ENCODE measurements at regions not wholly inside any gene's neighbourhood (a gene's known extent, or its start where the extent isn't known, plus 50 kb on each side); places are given as distances from the start of the nearest gene placed in this dataset.
A peak's percentile ranks its signal among the peaks of the same experiment; 100 is the strongest.

- Histone ChIP-seq H2AFZ (ENCODE audit: low read depth, low read length) (no peak overlapping the region), H3K4me2 (ENCODE audit: low read length, poor library complexity, severe bottlenecking) (no peak overlapping the region), H3K14ac (ENCODE audit: low read length in 2 of 2) (no peak overlapping the region), H3K27ac (ENCODE audit: low read length, poor library complexity, severe bottlenecking) (no peak overlapping the region), H2BK5ac (ENCODE audit: low read depth, low read length, poor library complexity, severe bottlenecking) (no peak overlapping the region), H3K36me3 (ENCODE audit: control insufficient read depth in 1 of 2, insufficient read depth in 2 of 2, low read depth in 1 of 2, low read length in 2 of 2) (no peaks in the 10 kb centered on the region), H3K23ac (ENCODE audit: low read length in 2 of 2) (no peak overlapping the region), H4K8ac (ENCODE audit: low read length) (no peak overlapping the region), H2AK5ac (ENCODE audit: low read length, severe bottlenecking) (no peak overlapping the region), H3K9ac (ENCODE audit: low read length) (no peak overlapping the region), H3K4ac (ENCODE audit: low read depth in 1 of 2, low read length in 2 of 2) (no peak overlapping the region), H3K9me3 (ENCODE audit: control insufficient read depth, low read length) (peaks cover 3% of the 10 kb centered on the region), H3K79me1 (replicated peaks; ENCODE audit: low read length, poor library complexity, severe bottlenecking) (no peaks in the 10 kb centered on the region), H3K4me1 (ENCODE audit: control insufficient read depth, insufficient read depth, low read depth, low read length) (no peaks in the 10 kb centered on the region), H2BK12ac (ENCODE audit: low read length in 2 of 2) (no peak overlapping the region), H3K18ac (ENCODE audit: low read depth in 1 of 2, low read length in 2 of 2) (no peak overlapping the region), H3K4me3 (ENCODE audit: insufficient read depth in 1 of 2, low read depth in 1 of 2, low read length in 2 of 2) (no peak overlapping the region), H2BK120ac (ENCODE audit: low read depth, low read length) (no peak overlapping the region), H2BK15ac (ENCODE audit: low read depth, poor library complexity, severe bottlenecking) (no peak overlapping the region), H3K27me3 (ENCODE audit: control insufficient read depth in 1 of 2, insufficient read depth in 1 of 2, low read length in 2 of 2) (no peaks in the 10 kb centered on the region), H4K91ac (ENCODE audit: low read length) (no peak overlapping the region)
- DNase-seq = no peak
- 75% methylated on average over 1 of the region's 1 CpG for WGBS
These were observed 545.3 kb upstream of the VSTM2A start for GRCh38 chr7:53996876-53997275.

GRCh38 chr7:54014765-54015164 is 527.4 kb upstream of the VSTM2A start:
- Histone ChIP-seq H3K27ac (ENCODE audit: low read length, poor library complexity, severe bottlenecking) (no peak overlapping the region), H2BK5ac (ENCODE audit: low read depth, low read length, poor library complexity, severe bottlenecking) (no peak overlapping the region), H3K18ac (ENCODE audit: low read depth in 1 of 2, low read length in 2 of 2) (no peak overlapping the region), H3K4me3 (ENCODE audit: insufficient read depth in 1 of 2, low read depth in 1 of 2, low read length in 2 of 2) (no peak overlapping the region), H3K4me2 (ENCODE audit: low read length, poor library complexity, severe bottlenecking) (no peak overlapping the region), H2BK12ac (ENCODE audit: low read length in 2 of 2) (no peak overlapping the region), H3K4me1 (ENCODE audit: control insufficient read depth, insufficient read depth, low read depth, low read length) (no peaks in the 10 kb centered on the region), H3K23ac (ENCODE audit: low read length in 2 of 2) (no peak overlapping the region), H3K9ac (ENCODE audit: low read length) (no peak overlapping the region), H3K14ac (ENCODE audit: low read length in 2 of 2) (no peak overlapping the region), H3K36me3 (ENCODE audit: control insufficient read depth in 1 of 2, insufficient read depth in 2 of 2, low read depth in 1 of 2, low read length in 2 of 2) (no peaks in the 10 kb centered on the region), H2BK120ac (ENCODE audit: low read depth, low read length) (no peak overlapping the region), H2BK15ac (ENCODE audit: low read depth, poor library complexity, severe bottlenecking) (no peak overlapping the region), H4K8ac (ENCODE audit: low read length) (no peak overlapping the region), H2AK5ac (ENCODE audit: low read length, severe bottlenecking) (no peak overlapping the region), H2AFZ (ENCODE audit: low read depth, low read length) (no peak overlapping the region), H3K79me1 (replicated peaks; ENCODE audit: low read length, poor library complexity, severe bottlenecking) (no peaks in the 10 kb centered on the region), H3K4ac (ENCODE audit: low read depth in 1 of 2, low read length in 2 of 2) (no peak overlapping the region), H3K9me3 (ENCODE audit: control insufficient read depth, low read length) (peaks cover 3% of the 10 kb centered on the region), H3K27me3 (ENCODE audit: control insufficient read depth in 1 of 2, insufficient read depth in 1 of 2, low read length in 2 of 2) (no peaks in the 10 kb centered on the region), H4K91ac (ENCODE audit: low read length) (no peak overlapping the region)
- DNase-seq = no peak
- WGBS = 80% methylated on average over 1 of the region's 2 CpGs

- no peaks in the 10 kb centered on the region for H3K4me1 ChIP-seq (ENCODE audit: control insufficient read depth, insufficient read depth, low read depth, low read length)
- no peak overlapping the region for H2AK5ac ChIP-seq (ENCODE audit: low read length, severe bottlenecking)
- no peak overlapping the region for H3K4me2 ChIP-seq (ENCODE audit: low read length, poor library complexity, severe bottlenecking)
- no peak overlapping the region for H2BK5ac ChIP-seq (ENCODE audit: low read depth, low read length, poor library complexity, severe bottlenecking)
- no peak overlapping the region for H4K91ac ChIP-seq (ENCODE audit: low read length)
- H2BK12ac ChIP-seq (ENCODE audit: low read length in 2 of 2) = no peak overlapping the region
- H3K14ac ChIP-seq (ENCODE audit: low read length in 2 of 2) = no peak overlapping the region
- no peak overlapping the region for H3K23ac ChIP-seq (ENCODE audit: low read length in 2 of 2)
- H3K27me3 ChIP-seq (ENCODE audit: control insufficient read depth in 1 of 2, insufficient read depth in 1 of 2, low read length in 2 of 2) = no peaks in the 10 kb centered on the region
- H3K79me1 ChIP-seq (replicated peaks; ENCODE audit: low read length, poor library complexity, severe bottlenecking) = no peaks in the 10 kb centered on the region
- H3K36me3 ChIP-seq (ENCODE audit: control insufficient read depth in 1 of 2, insufficient read depth in 2 of 2, low read depth in 1 of 2, low read length in 2 of 2) = no peaks in the 10 kb centered on the region
- no peak overlapping the region for H3K4me3 ChIP-seq (ENCODE audit: insufficient read depth in 1 of 2, low read depth in 1 of 2, low read length in 2 of 2)
- H2BK120ac ChIP-seq (ENCODE audit: low read depth, low read length) = no peak overlapping the region
- H3K9ac ChIP-seq (ENCODE audit: low read length) = no peak overlapping the region
- peaks cover 3% of the 10 kb centered on the region for H3K9me3 ChIP-seq (ENCODE audit: control insufficient read depth, low read length)
- no peak overlapping the region for H2BK15ac ChIP-seq (ENCODE audit: low read depth, poor library complexity, severe bottlenecking)
- no peak overlapping the region for H2AFZ ChIP-seq (ENCODE audit: low read depth, low read length)
- H3K18ac ChIP-seq (ENCODE audit: low read depth in 1 of 2, low read length in 2 of 2) = no peak overlapping the region
- H3K4ac ChIP-seq (ENCODE audit: low read depth in 1 of 2, low read length in 2 of 2) = no peak overlapping the region
- 14% methylated on average over 1 of the region's 2 CpGs for WGBS
- peak; percentile 18 for DNase-seq
- no peak overlapping the region for H3K27ac ChIP-seq (ENCODE audit: low read length, poor library complexity, severe bottlenecking)
- H4K8ac ChIP-seq (ENCODE audit: low read length) = no peak overlapping the region
These were observed 526.9 kb upstream of the VSTM2A start for GRCh38 chr7:54015251-54015650.

DNA sequence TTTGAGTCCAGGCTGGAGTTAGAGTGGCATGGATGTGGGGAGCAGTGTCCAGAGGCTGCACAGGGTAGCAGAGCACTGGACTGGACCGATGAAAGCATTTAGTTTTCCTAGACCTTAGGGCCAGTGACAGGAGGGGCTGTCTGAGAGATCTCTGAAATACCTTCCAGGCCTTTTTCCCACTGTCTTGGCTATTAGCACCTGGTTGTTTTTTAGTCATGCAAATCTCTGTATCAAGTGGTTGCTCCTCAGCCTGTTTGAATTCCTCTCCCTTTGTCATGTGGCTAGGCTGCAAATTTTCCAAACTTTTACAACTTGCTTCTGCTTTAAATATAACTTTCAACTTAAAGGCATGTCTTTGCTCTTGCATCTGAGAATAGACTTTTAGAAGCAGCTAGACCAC is 504.3 kb upstream of the VSTM2A start:
- Histone ChIP-seq H3K4me1 (ENCODE audit: control insufficient read depth, insufficient read depth, low read depth, low read length) (no peaks in the 10 kb centered on the region), H3K4ac (ENCODE audit: low read depth in 1 of 2, low read length in 2 of 2) (no peak overlapping the region), H3K9ac (ENCODE audit: low read length) (no peak overlapping the region), H3K23ac (ENCODE audit: low read length in 2 of 2) (no peak overlapping the region), H3K14ac (ENCODE audit: low read length in 2 of 2) (no peak overlapping the region), H2BK120ac (ENCODE audit: low read depth, low read length) (no peak overlapping the region), H4K8ac (ENCODE audit: low read length) (no peak overlapping the region), H3K27ac (ENCODE audit: low read length, poor library complexity, severe bottlenecking) (no peak overlapping the region), H3K4me2 (ENCODE audit: low read length, poor library complexity, severe bottlenecking) (no peak overlapping the region), H2AK5ac (ENCODE audit: low read length, severe bottlenecking) (no peak overlapping the region), H2BK5ac (ENCODE audit: low read depth, low read length, poor library complexity, severe bottlenecking) (no peak overlapping the region), H2BK15ac (ENCODE audit: low read depth, poor library complexity, severe bottlenecking) (no peak overlapping the region), H3K27me3 (ENCODE audit: control insufficient read depth in 1 of 2, insufficient read depth in 1 of 2, low read length in 2 of 2) (no peaks in the 10 kb centered on the region), H3K18ac (ENCODE audit: low read depth in 1 of 2, low read length in 2 of 2) (no peak overlapping the region), H3K36me3 (ENCODE audit: control insufficient read depth in 1 of 2, insufficient read depth in 2 of 2, low read depth in 1 of 2, low read length in 2 of 2) (no peaks in the 10 kb centered on the region), H4K91ac (ENCODE audit: low read length) (no peak overlapping the region), H2BK12ac (ENCODE audit: low read length in 2 of 2) (no peak overlapping the region), H3K4me3 (ENCODE audit: insufficient read depth in 1 of 2, low read depth in 1 of 2, low read length in 2 of 2) (no peak overlapping the region), H2AFZ (ENCODE audit: low read depth, low read length) (no peak overlapping the region), H3K9me3 (ENCODE audit: control insufficient read depth, low read length) (peaks cover 11% of the 10 kb centered on the region), H3K79me1 (replicated peaks; ENCODE audit: low read length, poor library complexity, severe bottlenecking) (no peaks in the 10 kb centered on the region)
- no peak for DNase-seq
- no CpG with 5 or more reads among the region's 1 CpG for WGBS

Data from mesenchymal stem cell (in vitro differentiated cells and primary cell).